WTC11 (cell line): ENCODE measurements at regions not wholly inside any gene's neighbourhood (a gene's known extent, or its start where the extent isn't known, plus 50 kb on each side); places are given as distances from the start of the nearest gene placed in this dataset.

Source experiments
- ATAC-seq: fragments of 200-7000 bp; cut with Tn5 transposase; 2 replicates; pipeline ENCODE4 v1.10.0; 2021; ENCODE audit warnings: mild to moderate bottlenecking, moderate library complexity
- CTCF ChIA-PET: fragments of 300-600 bp; sonication (Branson Sonifier 250); formaldehyde crosslinking; loops from one replicate; lab custom pipeline; 2021; ENCODE audit warnings: antibody characterized with exemption; lab: Charles Lee
- POLR2A ChIA-PET: fragments of 350-600 bp; sonication (Branson Sonifier 250); formaldehyde crosslinking; loops from one replicate; lab custom pipeline; 2021; ENCODE audit warnings: antibody characterized with exemption; lab: Charles Lee
- DNase-seq: peaks from one replicate; pipeline ENCODE4 v3.0.0; 2021; ENCODE audit warnings: low spot score
- H3K27ac Mint-ChIP-seq: 2 replicates; pipeline ENCODE4 v1.8.0; 2021; ENCODE audit warnings: mixed read lengths
- H3K27me3 Mint-ChIP-seq: 2 replicates; pipeline ENCODE4 v1.8.0; 2021; ENCODE audit warnings: low read depth, mild to moderate bottlenecking, moderate library complexity, mixed read lengths
- H3K36me3 Mint-ChIP-seq: 2 replicates; pipeline ENCODE4 v1.8.0; 2021; ENCODE audit warnings: mixed read lengths
- H3K4me1 Mint-ChIP-seq: 2 replicates; pipeline ENCODE4 v1.8.0; 2022; ENCODE audit warnings: mixed read lengths
- H3K4me3 Mint-ChIP-seq: 2 replicates; pipeline ENCODE4 v1.8.0; 2021; ENCODE audit warnings: mild to moderate bottlenecking, moderate library complexity, mixed read lengths
- H3K9me3 Mint-ChIP-seq: 2 replicates; pipeline ENCODE4 v1.8.0; 2021; ENCODE audit warnings: mixed read lengths
- CREB1 ChIP-seq: sonication (generic); formaldehyde crosslinking; IDR thresholded peaks from 2 replicates; pipeline ENCODE4 v1.8.0; 2023; ENCODE audit warnings: mild to moderate bottlenecking, missing genetic modification reagents
- IRF2 ChIP-seq: sonication (generic); formaldehyde crosslinking; IDR thresholded peaks from 2 replicates; pipeline ENCODE4 v1.8.0; 2022; ENCODE audit warnings: low read depth, missing genetic modification reagents, borderline replicate concordance
- JAZF1 ChIP-seq: fragments of 250-450 bp; sonication (Bioruptor Pico); IDR thresholded peaks from 2 replicates; pipeline ENCODE4 v1.9.0; 2021; ENCODE audit warnings: moderate library complexity, mild to moderate bottlenecking, inconsistent platforms
- JUN ChIP-seq: sonication (generic); formaldehyde crosslinking; IDR thresholded peaks from 2 replicates; pipeline ENCODE4 v1.8.0; 2023; ENCODE audit warnings: mild to moderate bottlenecking, missing genetic modification reagents
- KAT7 ChIP-seq: sonication (generic); formaldehyde crosslinking; IDR thresholded peaks from 2 replicates; pipeline ENCODE4 v1.8.1; 2023; ENCODE audit warnings: missing genetic modification reagents, mild to moderate bottlenecking, borderline replicate concordance
- MXD4 ChIP-seq: fragments of 250-450 bp; sonication (Bioruptor Pico); IDR thresholded peaks from 2 replicates; pipeline ENCODE4 v1.8.0; 2021; ENCODE audit warnings: mild to moderate bottlenecking, moderate library complexity, borderline replicate concordance
- OVOL2 ChIP-seq: fragments of 250-450 bp; sonication (Bioruptor Pico); IDR thresholded peaks from 2 replicates; pipeline ENCODE4 v1.9.0; 2021; ENCODE audit warnings: mild to moderate bottlenecking, borderline replicate concordance
- RORB ChIP-seq: fragments of 250-450 bp; sonication (Bioruptor Pico); IDR thresholded peaks from 2 replicates; pipeline ENCODE4 v1.9.0; 2021; ENCODE audit warnings: mild to moderate bottlenecking
- ZNF232 ChIP-seq: sonication (generic); formaldehyde crosslinking; IDR thresholded peaks from 2 replicates; pipeline ENCODE4 v1.8.0; 2022; ENCODE audit warnings: mild to moderate bottlenecking, missing genetic modification reagents
- ZNF317 ChIP-seq: sonication (generic); formaldehyde crosslinking; IDR thresholded peaks from 2 replicates; pipeline ENCODE4 v1.8.1; 2023; ENCODE audit warnings: low read depth, mild to moderate bottlenecking, moderate library complexity, missing genetic modification reagents, borderline replicate concordance
- TF ChIP-seq, protein P1 (sequence below): sonication (generic); formaldehyde crosslinking; IDR thresholded peaks from 2 replicates; pipeline ENCODE4 v1.8.0; 2023; ENCODE audit warnings: mild to moderate bottlenecking, missing genetic modification reagents
- TF ChIP-seq, protein P2 (sequence below): sonication (generic); formaldehyde crosslinking; IDR thresholded peaks from 2 replicates; pipeline ENCODE4 v1.8.1; 2023; ENCODE audit warnings: mild to moderate bottlenecking, missing genetic modification reagents, moderate library complexity
- TF ChIP-seq, protein P3 (sequence below): sonication (generic); formaldehyde crosslinking; IDR thresholded peaks from 2 replicates; pipeline ENCODE4 v1.8.1; 2022; ENCODE audit warnings: low read depth, missing genetic modification reagents, borderline replicate concordance
- TF ChIP-seq, protein P4 (sequence below): fragments of 250-450 bp; sonication (Bioruptor Pico); IDR thresholded peaks from 2 replicates; pipeline ENCODE4 v1.8.0; 2021; ENCODE audit warnings: mild to moderate bottlenecking
- TF ChIP-seq, protein P5 (sequence below): sonication (generic); formaldehyde crosslinking; IDR thresholded peaks from 2 replicates; pipeline ENCODE4 v1.8.1; 2023; ENCODE audit warnings: mild to moderate bottlenecking, missing genetic modification reagents
- TF ChIP-seq, protein P6 (sequence below): fragments of 250-450 bp; sonication (Bioruptor Pico); IDR thresholded peaks from 2 replicates; pipeline ENCODE4 v1.9.0; 2021; ENCODE audit warnings: mild to moderate bottlenecking
- TF ChIP-seq, protein P7 (sequence below): sonication (generic); formaldehyde crosslinking; IDR thresholded peaks from 2 replicates; pipeline ENCODE4 v1.8.0; 2023; ENCODE audit warnings: missing genetic modification reagents
- TF ChIP-seq, protein P8 (sequence below): fragments of 250-450 bp; sonication (Bioruptor Pico); conservative IDR thresholded peaks from 2 replicates; pipeline ENCODE4 v1.9.0; 2021; ENCODE audit warnings: mild to moderate bottlenecking
- TF ChIP-seq, protein P9 (sequence below): sonication (generic); formaldehyde crosslinking; IDR thresholded peaks from 2 replicates; pipeline ENCODE4 v1.8.0; 2022; ENCODE audit warnings: mild to moderate bottlenecking, missing genetic modification reagents

DNA sequence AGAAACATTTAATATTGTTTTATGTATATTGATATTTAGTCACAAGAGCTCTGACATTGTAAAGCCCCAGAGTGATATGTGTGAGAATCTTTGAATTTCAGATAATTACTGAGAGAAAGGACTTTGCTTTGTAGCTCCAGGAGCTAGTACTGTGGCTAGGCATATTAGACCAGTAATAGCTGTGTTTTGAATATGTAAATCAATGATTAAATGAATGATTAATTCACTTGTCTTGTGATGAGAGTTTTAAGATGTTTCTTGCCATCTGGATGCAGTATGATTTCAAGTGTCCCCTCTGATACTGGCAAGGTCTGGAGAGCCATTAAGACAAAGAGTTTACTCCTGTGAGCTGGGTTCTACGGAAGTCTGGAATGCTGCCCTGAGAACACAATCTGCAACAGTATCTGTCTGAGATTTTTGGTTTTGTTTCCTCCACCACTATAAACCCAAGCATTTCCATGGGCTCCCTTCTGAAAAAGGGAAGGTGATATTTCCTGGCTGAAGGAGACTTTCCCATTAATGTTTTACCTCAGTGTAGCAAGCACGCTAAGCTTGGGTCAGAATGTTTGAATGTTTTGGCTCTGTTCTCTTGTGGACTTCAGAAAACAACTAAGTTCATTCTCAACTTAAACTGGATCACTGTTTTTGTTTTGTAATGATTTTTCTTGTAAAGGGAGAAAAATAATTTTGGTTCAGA is 61.3 kb upstream of the BICC1 start:
- ATAC-seq (no peak), DNase-seq (no peak)
- H3K27me3 Mint-ChIP-seq, result no peaks in the 10 kb centered on the region
- ChIA-PET POLR2A (no interaction called here), CTCF (no interaction called here)
- H3K4me3 Mint-ChIP-seq, result no peak overlapping the region
- TF ChIP-seq, protein P1, sequence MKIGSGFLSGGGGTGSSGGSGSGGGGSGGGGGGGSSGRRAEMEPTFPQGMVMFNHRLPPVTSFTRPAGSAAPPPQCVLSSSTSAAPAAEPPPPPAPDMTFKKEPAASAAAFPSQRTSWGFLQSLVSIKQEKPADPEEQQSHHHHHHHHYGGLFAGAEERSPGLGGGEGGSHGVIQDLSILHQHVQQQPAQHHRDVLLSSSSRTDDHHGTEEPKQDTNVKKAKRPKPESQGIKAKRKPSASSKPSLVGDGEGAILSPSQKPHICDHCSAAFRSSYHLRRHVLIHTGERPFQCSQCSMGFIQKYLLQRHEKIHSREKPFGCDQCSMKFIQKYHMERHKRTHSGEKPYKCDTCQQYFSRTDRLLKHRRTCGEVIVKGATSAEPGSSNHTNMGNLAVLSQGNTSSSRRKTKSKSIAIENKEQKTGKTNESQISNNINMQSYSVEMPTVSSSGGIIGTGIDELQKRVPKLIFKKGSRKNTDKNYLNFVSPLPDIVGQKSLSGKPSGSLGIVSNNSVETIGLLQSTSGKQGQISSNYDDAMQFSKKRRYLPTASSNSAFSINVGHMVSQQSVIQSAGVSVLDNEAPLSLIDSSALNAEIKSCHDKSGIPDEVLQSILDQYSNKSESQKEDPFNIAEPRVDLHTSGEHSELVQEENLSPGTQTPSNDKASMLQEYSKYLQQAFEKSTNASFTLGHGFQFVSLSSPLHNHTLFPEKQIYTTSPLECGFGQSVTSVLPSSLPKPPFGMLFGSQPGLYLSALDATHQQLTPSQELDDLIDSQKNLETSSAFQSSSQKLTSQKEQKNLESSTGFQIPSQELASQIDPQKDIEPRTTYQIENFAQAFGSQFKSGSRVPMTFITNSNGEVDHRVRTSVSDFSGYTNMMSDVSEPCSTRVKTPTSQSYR (CRISPR knock-in tag), result no peak
- TF ChIP-seq JAZF1 (CRISPR knock-in tag), result no peak
- TF ChIP-seq IRF2 (CRISPR knock-in tag), result no peak
- TF ChIP-seq, protein P2, sequence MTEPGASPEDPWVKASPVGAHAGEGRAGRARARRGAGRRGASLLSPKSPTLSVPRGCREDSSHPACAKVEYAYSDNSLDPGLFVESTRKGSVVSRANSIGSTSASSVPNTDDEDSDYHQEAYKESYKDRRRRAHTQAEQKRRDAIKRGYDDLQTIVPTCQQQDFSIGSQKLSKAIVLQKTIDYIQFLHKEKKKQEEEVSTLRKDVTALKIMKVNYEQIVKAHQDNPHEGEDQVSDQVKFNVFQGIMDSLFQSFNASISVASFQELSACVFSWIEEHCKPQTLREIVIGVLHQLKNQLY (CRISPR knock-in tag), result no peak
- TF ChIP-seq, protein P3, sequence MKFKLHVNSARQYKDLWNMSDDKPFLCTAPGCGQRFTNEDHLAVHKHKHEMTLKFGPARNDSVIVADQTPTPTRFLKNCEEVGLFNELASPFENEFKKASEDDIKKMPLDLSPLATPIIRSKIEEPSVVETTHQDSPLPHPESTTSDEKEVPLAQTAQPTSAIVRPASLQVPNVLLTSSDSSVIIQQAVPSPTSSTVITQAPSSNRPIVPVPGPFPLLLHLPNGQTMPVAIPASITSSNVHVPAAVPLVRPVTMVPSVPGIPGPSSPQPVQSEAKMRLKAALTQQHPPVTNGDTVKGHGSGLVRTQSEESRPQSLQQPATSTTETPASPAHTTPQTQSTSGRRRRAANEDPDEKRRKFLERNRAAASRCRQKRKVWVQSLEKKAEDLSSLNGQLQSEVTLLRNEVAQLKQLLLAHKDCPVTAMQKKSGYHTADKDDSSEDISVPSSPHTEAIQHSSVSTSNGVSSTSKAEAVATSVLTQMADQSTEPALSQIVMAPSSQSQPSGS (CRISPR knock-in tag), result no peak
- TF ChIP-seq, protein P4, sequence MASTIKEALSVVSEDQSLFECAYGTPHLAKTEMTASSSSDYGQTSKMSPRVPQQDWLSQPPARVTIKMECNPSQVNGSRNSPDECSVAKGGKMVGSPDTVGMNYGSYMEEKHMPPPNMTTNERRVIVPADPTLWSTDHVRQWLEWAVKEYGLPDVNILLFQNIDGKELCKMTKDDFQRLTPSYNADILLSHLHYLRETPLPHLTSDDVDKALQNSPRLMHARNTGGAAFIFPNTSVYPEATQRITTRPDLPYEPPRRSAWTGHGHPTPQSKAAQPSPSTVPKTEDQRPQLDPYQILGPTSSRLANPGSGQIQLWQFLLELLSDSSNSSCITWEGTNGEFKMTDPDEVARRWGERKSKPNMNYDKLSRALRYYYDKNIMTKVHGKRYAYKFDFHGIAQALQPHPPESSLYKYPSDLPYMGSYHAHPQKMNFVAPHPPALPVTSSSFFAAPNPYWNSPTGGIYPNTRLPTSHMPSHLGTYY (CRISPR knock-in tag), result no peak
- no peak for TF ChIP-seq KAT7 (CRISPR knock-in tag)
- TF ChIP-seq, protein P5, sequence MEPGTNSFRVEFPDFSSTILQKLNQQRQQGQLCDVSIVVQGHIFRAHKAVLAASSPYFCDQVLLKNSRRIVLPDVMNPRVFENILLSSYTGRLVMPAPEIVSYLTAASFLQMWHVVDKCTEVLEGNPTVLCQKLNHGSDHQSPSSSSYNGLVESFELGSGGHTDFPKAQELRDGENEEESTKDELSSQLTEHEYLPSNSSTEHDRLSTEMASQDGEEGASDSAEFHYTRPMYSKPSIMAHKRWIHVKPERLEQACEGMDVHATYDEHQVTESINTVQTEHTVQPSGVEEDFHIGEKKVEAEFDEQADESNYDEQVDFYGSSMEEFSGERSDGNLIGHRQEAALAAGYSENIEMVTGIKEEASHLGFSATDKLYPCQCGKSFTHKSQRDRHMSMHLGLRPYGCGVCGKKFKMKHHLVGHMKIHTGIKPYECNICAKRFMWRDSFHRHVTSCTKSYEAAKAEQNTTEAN (CRISPR knock-in tag), result no peak
- TF ChIP-seq ZNF317 (CRISPR knock-in tag), result no peak
- TF ChIP-seq MXD4 (CRISPR knock-in tag), result no peak
- TF ChIP-seq, protein P6, sequence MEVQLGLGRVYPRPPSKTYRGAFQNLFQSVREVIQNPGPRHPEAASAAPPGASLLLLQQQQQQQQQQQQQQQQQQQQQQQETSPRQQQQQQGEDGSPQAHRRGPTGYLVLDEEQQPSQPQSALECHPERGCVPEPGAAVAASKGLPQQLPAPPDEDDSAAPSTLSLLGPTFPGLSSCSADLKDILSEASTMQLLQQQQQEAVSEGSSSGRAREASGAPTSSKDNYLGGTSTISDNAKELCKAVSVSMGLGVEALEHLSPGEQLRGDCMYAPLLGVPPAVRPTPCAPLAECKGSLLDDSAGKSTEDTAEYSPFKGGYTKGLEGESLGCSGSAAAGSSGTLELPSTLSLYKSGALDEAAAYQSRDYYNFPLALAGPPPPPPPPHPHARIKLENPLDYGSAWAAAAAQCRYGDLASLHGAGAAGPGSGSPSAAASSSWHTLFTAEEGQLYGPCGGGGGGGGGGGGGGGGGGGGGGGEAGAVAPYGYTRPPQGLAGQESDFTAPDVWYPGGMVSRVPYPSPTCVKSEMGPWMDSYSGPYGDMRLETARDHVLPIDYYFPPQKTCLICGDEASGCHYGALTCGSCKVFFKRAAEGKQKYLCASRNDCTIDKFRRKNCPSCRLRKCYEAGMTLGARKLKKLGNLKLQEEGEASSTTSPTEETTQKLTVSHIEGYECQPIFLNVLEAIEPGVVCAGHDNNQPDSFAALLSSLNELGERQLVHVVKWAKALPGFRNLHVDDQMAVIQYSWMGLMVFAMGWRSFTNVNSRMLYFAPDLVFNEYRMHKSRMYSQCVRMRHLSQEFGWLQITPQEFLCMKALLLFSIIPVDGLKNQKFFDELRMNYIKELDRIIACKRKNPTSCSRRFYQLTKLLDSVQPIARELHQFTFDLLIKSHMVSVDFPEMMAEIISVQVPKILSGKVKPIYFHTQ (CRISPR knock-in tag), result no peak
- TF ChIP-seq, protein P7, sequence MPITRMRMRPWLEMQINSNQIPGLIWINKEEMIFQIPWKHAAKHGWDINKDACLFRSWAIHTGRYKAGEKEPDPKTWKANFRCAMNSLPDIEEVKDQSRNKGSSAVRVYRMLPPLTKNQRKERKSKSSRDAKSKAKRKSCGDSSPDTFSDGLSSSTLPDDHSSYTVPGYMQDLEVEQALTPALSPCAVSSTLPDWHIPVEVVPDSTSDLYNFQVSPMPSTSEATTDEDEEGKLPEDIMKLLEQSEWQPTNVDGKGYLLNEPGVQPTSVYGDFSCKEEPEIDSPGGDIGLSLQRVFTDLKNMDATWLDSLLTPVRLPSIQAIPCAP (CRISPR knock-in tag), result no peak
- no peak for TF ChIP-seq CREB1 (CRISPR knock-in tag)
- no peak for TF ChIP-seq JUN (CRISPR knock-in tag)
- TF ChIP-seq, protein P8, sequence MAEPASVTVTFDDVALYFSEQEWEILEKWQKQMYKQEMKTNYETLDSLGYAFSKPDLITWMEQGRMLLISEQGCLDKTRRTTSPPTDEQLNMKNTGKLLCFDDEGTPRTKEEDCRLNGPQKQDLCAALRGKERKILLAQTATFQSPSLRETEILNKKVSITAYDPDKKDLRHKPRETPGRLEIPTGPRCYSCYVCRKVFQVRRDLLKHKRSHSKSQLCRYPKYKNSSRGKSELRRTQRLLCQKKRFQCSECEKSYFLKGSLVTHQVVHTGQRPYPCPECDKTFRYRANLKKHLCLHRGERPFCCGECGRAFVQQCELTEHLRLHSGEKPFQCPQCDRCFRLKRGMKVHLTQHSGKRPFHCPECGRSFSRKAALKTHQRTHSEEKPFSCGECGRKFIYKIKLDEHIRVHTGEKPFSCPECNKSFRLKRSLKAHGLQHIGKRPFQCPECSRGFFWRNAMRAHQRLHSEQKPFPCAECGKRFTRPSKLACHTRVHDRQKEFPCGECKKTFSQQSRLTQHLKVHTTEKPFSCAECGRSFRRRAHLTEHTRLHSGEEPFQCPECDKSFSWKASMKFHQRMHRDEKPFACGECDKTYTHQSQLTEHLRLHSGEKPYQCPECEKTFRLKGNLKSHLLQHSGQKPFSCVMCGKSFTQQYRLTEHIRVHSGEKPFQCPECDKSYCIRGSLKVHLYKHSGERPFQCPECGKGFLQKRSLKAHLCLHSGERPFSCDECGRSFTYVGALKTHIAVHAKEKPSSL (CRISPR knock-in tag), result no peak
- TF ChIP-seq, protein P9, sequence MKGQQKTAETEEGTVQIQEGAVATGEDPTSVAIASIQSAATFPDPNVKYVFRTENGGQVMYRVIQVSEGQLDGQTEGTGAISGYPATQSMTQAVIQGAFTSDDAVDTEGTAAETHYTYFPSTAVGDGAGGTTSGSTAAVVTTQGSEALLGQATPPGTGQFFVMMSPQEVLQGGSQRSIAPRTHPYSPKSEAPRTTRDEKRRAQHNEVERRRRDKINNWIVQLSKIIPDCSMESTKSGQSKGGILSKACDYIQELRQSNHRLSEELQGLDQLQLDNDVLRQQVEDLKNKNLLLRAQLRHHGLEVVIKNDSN, result no peak
- no peak for TF ChIP-seq RORB
- TF ChIP-seq ZNF232, result no peak
- TF ChIP-seq OVOL2, result no peak
- H3K27ac Mint-ChIP-seq, result no peak overlapping the region
- no peaks in the 10 kb centered on the region for H3K4me1 Mint-ChIP-seq
- H3K9me3 Mint-ChIP-seq, result peaks cover 26% of the 10 kb centered on the region
- H3K36me3 Mint-ChIP-seq, result peaks cover 20% of the 10 kb centered on the region
